ENCODE measurements at regions not wholly inside any gene's neighbourhood (a gene's known extent, or its start where the extent isn't known, plus 50 kb on each side); places are given as distances from the start of the nearest gene placed in this dataset.

DNA sequence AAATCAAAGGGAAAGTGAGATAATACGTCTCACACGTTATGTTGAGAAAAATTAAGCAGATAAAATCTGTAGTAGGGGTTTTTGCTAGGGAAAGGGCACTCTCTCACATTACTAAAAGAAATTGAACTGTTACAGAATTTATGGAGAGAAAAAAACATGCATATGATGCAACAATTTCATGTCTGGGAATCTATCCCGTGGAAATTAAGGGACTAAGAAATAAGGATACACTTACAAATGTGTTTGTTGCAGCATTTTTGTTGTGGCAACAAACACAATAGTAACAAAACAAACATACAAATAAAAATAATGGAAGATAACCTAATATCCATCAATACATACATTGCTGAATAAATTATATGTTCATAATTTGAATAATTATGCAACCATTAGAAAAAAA, 96.3 kb upstream of the ZBED5 start:
- TF ChIP-seq TCF12 (IDR thresholded peaks at IDR 0.05; ENCODE audit: low read depth, low read length) (no peak), ZNF24 (IDR thresholded peaks at IDR 0.05) (no peak), CREB1 (IDR thresholded peaks at IDR 0.05; ENCODE audit: low read depth) (no peak), BHLHE40 (IDR thresholded peaks at IDR 0.05; ENCODE audit: borderline replicate concordance in 1 of 2, low read depth in 2 of 2, low read length in 1 of 2) (no peak), EP300 (IDR thresholded peaks at IDR 0.05; ENCODE audit: borderline replicate concordance in 1 of 2, control insufficient read depth in 1 of 2, low read depth in 2 of 2, low read length in 2 of 2) (no peak), WRNIP1 (IDR thresholded peaks at IDR 0.05; ENCODE audit: borderline replicate concordance, low read depth, low read length) (no peak), HDAC2 (IDR thresholded peaks at IDR 0.05) (no peak), YY1 (IDR thresholded peaks at IDR 0.05; ENCODE audit: low read depth, low read length) (no peak), ASH2L (IDR thresholded peaks at IDR 0.05; ENCODE audit: borderline replicate concordance, low read depth) (no peak), POLR2AphosphoS5 (IDR thresholded peaks at IDR 0.05; ENCODE audit: low read length) (no peak), ZNF274 (IDR thresholded peaks at IDR 0.05; ENCODE audit: insufficient read depth, insufficient read length) (no peak)
- TF ChIP-seq, protein P1, sequence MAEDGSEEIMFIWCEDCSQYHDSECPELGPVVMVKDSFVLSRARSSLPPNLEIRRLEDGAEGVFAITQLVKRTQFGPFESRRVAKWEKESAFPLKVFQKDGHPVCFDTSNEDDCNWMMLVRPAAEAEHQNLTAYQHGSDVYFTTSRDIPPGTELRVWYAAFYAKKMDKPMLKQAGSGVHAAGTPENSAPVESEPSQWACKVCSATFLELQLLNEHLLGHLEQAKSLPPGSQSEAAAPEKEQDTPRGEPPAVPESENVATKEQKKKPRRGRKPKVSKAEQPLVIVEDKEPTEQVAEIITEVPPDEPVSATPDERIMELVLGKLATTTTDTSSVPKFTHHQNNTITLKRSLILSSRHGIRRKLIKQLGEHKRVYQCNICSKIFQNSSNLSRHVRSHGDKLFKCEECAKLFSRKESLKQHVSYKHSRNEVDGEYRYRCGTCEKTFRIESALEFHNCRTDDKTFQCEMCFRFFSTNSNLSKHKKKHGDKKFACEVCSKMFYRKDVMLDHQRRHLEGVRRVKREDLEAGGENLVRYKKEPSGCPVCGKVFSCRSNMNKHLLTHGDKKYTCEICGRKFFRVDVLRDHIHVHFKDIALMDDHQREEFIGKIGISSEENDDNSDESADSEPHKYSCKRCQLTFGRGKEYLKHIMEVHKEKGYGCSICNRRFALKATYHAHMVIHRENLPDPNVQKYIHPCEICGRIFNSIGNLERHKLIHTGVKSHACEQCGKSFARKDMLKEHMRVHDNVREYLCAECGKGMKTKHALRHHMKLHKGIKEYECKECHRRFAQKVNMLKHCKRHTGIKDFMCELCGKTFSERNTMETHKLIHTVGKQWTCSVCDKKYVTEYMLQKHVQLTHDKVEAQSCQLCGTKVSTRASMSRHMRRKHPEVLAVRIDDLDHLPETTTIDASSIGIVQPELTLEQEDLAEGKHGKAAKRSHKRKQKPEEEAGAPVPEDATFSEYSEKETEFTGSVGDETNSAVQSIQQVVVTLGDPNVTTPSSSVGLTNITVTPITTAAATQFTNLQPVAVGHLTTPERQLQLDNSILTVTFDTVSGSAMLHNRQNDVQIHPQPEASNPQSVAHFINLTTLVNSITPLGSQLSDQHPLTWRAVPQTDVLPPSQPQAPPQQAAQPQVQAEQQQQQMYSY (CRISPR knock-in tag; IDR thresholded peaks at IDR 0.05): no peak
- TF ChIP-seq, protein P2, sequence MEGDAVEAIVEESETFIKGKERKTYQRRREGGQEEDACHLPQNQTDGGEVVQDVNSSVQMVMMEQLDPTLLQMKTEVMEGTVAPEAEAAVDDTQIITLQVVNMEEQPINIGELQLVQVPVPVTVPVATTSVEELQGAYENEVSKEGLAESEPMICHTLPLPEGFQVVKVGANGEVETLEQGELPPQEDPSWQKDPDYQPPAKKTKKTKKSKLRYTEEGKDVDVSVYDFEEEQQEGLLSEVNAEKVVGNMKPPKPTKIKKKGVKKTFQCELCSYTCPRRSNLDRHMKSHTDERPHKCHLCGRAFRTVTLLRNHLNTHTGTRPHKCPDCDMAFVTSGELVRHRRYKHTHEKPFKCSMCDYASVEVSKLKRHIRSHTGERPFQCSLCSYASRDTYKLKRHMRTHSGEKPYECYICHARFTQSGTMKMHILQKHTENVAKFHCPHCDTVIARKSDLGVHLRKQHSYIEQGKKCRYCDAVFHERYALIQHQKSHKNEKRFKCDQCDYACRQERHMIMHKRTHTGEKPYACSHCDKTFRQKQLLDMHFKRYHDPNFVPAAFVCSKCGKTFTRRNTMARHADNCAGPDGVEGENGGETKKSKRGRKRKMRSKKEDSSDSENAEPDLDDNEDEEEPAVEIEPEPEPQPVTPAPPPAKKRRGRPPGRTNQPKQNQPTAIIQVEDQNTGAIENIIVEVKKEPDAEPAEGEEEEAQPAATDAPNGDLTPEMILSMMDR (IDR thresholded peaks at IDR 0.05 in 2 of 3, conservative IDR thresholded peaks at IDR 0.05 in 1 of 3; ENCODE audit: control insufficient read depth in 2 of 3, extremely low read depth in 1 of 3, insufficient read depth in 1 of 3, low read depth in 3 of 3, low read length in 3 of 3): no peak
- TF ChIP-seq, protein P3, sequence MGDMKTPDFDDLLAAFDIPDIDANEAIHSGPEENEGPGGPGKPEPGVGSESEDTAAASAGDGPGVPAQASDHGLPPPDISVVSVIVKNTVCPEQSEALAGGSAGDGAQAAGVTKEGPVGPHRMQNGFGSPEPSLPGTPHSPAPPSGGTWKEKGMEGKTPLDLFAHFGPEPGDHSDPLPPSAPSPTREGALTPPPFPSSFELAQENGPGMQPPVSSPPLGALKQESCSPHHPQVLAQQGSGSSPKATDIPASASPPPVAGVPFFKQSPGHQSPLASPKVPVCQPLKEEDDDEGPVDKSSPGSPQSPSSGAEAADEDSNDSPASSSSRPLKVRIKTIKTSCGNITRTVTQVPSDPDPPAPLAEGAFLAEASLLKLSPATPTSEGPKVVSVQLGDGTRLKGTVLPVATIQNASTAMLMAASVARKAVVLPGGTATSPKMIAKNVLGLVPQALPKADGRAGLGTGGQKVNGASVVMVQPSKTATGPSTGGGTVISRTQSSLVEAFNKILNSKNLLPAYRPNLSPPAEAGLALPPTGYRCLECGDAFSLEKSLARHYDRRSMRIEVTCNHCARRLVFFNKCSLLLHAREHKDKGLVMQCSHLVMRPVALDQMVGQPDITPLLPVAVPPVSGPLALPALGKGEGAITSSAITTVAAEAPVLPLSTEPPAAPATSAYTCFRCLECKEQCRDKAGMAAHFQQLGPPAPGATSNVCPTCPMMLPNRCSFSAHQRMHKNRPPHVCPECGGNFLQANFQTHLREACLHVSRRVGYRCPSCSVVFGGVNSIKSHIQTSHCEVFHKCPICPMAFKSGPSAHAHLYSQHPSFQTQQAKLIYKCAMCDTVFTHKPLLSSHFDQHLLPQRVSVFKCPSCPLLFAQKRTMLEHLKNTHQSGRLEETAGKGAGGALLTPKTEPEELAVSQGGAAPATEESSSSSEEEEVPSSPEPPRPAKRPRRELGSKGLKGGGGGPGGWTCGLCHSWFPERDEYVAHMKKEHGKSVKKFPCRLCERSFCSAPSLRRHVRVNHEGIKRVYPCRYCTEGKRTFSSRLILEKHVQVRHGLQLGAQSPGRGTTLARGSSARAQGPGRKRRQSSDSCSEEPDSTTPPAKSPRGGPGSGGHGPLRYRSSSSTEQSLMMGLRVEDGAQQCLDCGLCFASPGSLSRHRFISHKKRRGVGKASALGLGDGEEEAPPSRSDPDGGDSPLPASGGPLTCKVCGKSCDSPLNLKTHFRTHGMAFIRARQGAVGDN (IDR thresholded peaks at IDR 0.05): no peak
